Endodermal cell (in vitro differentiated cells): ENCODE measurements at regions not wholly inside any gene's neighbourhood (a gene's known extent, or its start where the extent isn't known, plus 50 kb on each side); places are given as distances from the start of the nearest gene placed in this dataset.

ENCODE experiments used
- DNase-seq: peaks from one replicate; pipeline ENCODE4 v3.0.0-alpha.2; 2017
- H3K27ac ChIP-seq: 2 replicates; pipeline ENCODE4 v1.5.1; 2013; ENCODE audit warnings: mild to moderate bottlenecking, low read depth, low read length, moderate library complexity
- H3K27me3 ChIP-seq: 2 replicates; pipeline ENCODE4 v1.6.1; 2013; ENCODE audit warnings: mild to moderate bottlenecking, low read length, moderate library complexity; ENCODE audit not compliant: insufficient read depth, control insufficient read depth, poor library complexity, severe bottlenecking
- H3K36me3 ChIP-seq: 2 replicates; pipeline ENCODE4 v1.7.0; 2013; ENCODE audit warnings: mild to moderate bottlenecking, low read length, moderate library complexity; ENCODE audit not compliant: control insufficient read depth, insufficient read depth
- H3K4me1 ChIP-seq: one replicate; pipeline ENCODE4 v1.7.0; 2013; ENCODE audit warnings: low read length; ENCODE audit not compliant: control insufficient read depth, insufficient read depth
- H3K4me3 ChIP-seq: 2 replicates; pipeline ENCODE4 v1.5.1; 2013; ENCODE audit warnings: mild to moderate bottlenecking, low read length, moderate library complexity
- H3K9ac ChIP-seq: 2 replicates; pipeline ENCODE4 v1.6.1; 2013; ENCODE audit warnings: mild to moderate bottlenecking, low read length, moderate library complexity; ENCODE audit not compliant: poor library complexity, severe bottlenecking; ENCODE audit errors: extremely low read depth
- H3K9me3 ChIP-seq: 2 replicates; pipeline ENCODE4 v1.6.1; 2013; ENCODE audit warnings: mild to moderate bottlenecking, low read length, moderate library complexity; ENCODE audit not compliant: control insufficient read depth
- H3K27ac Mint-ChIP-seq: 2 replicates; pipeline ENCODE4 v1.8.0; 2020; ENCODE audit warnings: mixed read lengths
- H3K27me3 Mint-ChIP-seq: 2 replicates; pipeline ENCODE4 v1.8.0; 2021; ENCODE audit warnings: mild to moderate bottlenecking, mixed read lengths; ENCODE audit not compliant: insufficient read depth
- H3K36me3 Mint-ChIP-seq: 2 replicates; pipeline ENCODE4 v1.8.0; 2020; ENCODE audit warnings: low read depth, mixed read lengths
- H3K4me1 Mint-ChIP-seq: 2 replicates; pipeline ENCODE4 v1.8.0; 2020; ENCODE audit warnings: mixed read lengths
- H3K4me3 Mint-ChIP-seq: 2 replicates; pipeline ENCODE4 v1.8.0; 2020; ENCODE audit warnings: mild to moderate bottlenecking, moderate library complexity, mixed read lengths
- H3K9me3 Mint-ChIP-seq: 2 replicates; pipeline ENCODE4 v1.8.0; 2020; ENCODE audit warnings: mild to moderate bottlenecking, mixed read lengths
- CTCF ChIP-seq: fragments of 200-600 bp; sonication (generic); conservative IDR thresholded peaks from 2 replicates; pipeline ENCODE4 v1.5.0; 2021; ENCODE audit warnings: antibody characterized with exemption, mild to moderate bottlenecking
- WGBS, 2 experiments: methylation state at CpG; one replicate each; pipeline versions ENCODE4 v1.1.5 to v1.1.7; 2013; ENCODE audit warnings: missing lambda C conversion rate in 2 of 2, mixed read lengths in 1 of 2; ENCODE audit not compliant: insufficient coverage in 1 of 2, insufficient read length in 1 of 2; 5-methylcytosine and 5-hydroxymethylcytosine counted together

DNA sequence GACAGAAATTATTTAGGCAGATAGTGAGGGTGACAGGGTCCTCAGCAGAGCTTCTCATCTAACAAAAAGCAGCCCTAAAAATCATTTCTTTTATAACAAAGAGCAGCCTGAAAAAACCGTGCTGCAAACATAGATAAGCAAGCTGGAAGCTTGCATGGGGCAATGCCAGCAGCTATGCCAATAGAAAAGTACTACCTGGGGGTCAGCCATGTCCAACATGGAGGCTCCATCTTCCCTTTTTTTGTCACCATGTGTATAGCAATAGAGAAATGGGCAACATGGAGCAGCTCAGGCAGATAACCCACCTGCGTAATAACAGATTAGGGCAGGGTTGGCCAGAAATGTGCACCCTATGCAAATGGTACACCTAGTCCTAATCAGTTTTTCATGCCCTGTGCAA is 57.4 kb upstream of the IGLL5 start:
- Mint-ChIP-seq H3K27ac (no peak overlapping the region), H3K4me3 (no peak overlapping the region), H3K4me1 (peaks cover 16% of the 10 kb centered on the region), H3K27me3 (peaks cover 46% of the 10 kb centered on the region), H3K36me3 (no peaks in the 10 kb centered on the region), H3K9me3 (peaks cover 4% of the 10 kb centered on the region)
- WGBS, 2 experiments: 85 to 100% methylated on average over 1 to 2 of the region's 2 CpGs
- Histone ChIP-seq H3K36me3 (no peaks in the 10 kb centered on the region), H3K27ac (no peak overlapping the region), H3K9ac (no peak overlapping the region), H3K9me3 (peaks cover 6% of the 10 kb centered on the region), H3K4me1 (peaks cover 11% of the 10 kb centered on the region), H3K27me3 (peaks cover 37% of the 10 kb centered on the region), H3K4me3 (no peak overlapping the region)
- DNase-seq: no peak
- no peak for TF ChIP-seq CTCF

- H3K27ac Mint-ChIP-seq: no peak overlapping the region
- peaks cover 8% of the 10 kb centered on the region for H3K4me1 ChIP-seq
- no peaks in the 10 kb centered on the region for H3K36me3 ChIP-seq
- H3K27me3 ChIP-seq: peaks cover 46% of the 10 kb centered on the region
- no peak for DNase-seq
- TF ChIP-seq CTCF: no peak
- WGBS, 2 experiments: no CpG with 5 or more reads among the region's 1 CpG
- no peak overlapping the region for H3K4me3 ChIP-seq
- peaks cover 6% of the 10 kb centered on the region for H3K9me3 ChIP-seq
- peaks cover 52% of the 10 kb centered on the region for H3K27me3 Mint-ChIP-seq
- H3K9ac ChIP-seq: no peak overlapping the region
- H3K36me3 Mint-ChIP-seq: no peaks in the 10 kb centered on the region
- peaks cover 13% of the 10 kb centered on the region for H3K4me1 Mint-ChIP-seq
- peaks cover 4% of the 10 kb centered on the region for H3K9me3 Mint-ChIP-seq
- no peak overlapping the region for H3K4me3 Mint-ChIP-seq
- H3K27ac ChIP-seq: no peak overlapping the region
Measured at GRCh38 chr22:22830957-22831688, 56.5 kb upstream of the IGLL5 start.

DNA sequence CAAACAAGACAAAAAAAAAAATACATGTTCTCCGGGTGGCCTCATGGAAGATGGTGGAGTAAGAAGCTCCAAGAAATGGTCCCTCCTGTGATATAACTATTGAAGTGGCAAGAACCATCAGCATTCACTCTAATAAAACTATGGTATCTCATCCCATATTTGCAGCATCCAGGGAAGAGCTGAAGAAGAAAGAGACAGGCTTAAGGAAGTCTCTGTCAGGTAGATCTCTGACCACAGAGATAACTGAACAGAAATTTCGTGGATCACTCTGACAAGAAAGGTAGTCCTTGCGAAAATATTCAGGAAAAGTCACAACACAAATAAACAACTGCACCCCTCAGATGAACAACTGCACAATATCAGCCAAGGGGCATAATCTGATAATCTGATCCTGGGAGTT is 54.6 kb upstream of the IGLL5 start:
- Histone ChIP-seq H3K36me3 (no peaks in the 10 kb centered on the region), H3K9ac (no peak overlapping the region), H3K27ac (no peak overlapping the region), H3K4me3 (no peak overlapping the region), H3K4me1 (no peaks in the 10 kb centered on the region), H3K27me3 (peaks cover 46% of the 10 kb centered on the region), H3K9me3 (peaks cover 6% of the 10 kb centered on the region)
- DNase-seq: no peak
- Mint-ChIP-seq H3K27me3 (peaks cover 66% of the 10 kb centered on the region), H3K9me3 (peaks cover 4% of the 10 kb centered on the region), H3K27ac (no peak overlapping the region), H3K4me3 (no peak overlapping the region), H3K4me1 (no peaks in the 10 kb centered on the region), H3K36me3 (no peaks in the 10 kb centered on the region)
- TF ChIP-seq CTCF: no peak
- 84 to 86% methylated on average over 1 to 3 of the region's 3 CpGs for WGBS, 2 experiments
